K562 (cell line): ENCODE measurements at regions not wholly inside any gene's neighbourhood (a gene's known extent, or its start where the extent isn't known, plus 50 kb on each side); places are given as distances from the start of the nearest gene placed in this dataset.

Experiments
- ATAC-seq: fragments of 200-7000 bp; cut with Tn5 transposase; 3 replicates; pipeline ENCODE4 v1.9.1; 2020; ENCODE audit warnings: moderate library complexity
- BruUV-seq: library from RNA; stranded (reverse); fragments of 400-500 nt; replicated peaks from 2 replicates; lab custom pipeline; 2021; lab: Mats Ljungman, UMichigan
- CTCF ChIA-PET: fragments of 300-600 bp; formaldehyde crosslinking; extraction: SDS; loops from one replicate; lab custom pipeline; 2021; ENCODE audit warnings: low intra/inter-chr PET ratio; lab: Yijun Ruan, JAX
- POLR2A ChIA-PET: fragments of 300-600, 350-650 bp; sonication (Branson Sonifier 250); formaldehyde crosslinking; extraction: SDS; loops from one replicate; lab custom pipeline; 2021; ENCODE audit warnings: antibody characterized with exemption, inconsistent platforms; lab: Yijun Ruan, JAX
- DNase-seq, 4 experiments: peaks; one replicate each; pipeline versions ENCODE4 v3.0.0 to v3.0.0-alpha.2; 2011 to 2018; ENCODE audit warnings: low spot score in 3 of 4, mixed read lengths in 3 of 4; ENCODE audit errors: extremely low read depth in 1 of 4
- FAIRE-seq: peaks from 2 replicates; lab custom pipeline; 2011; peaks lifted over from hg19 to GRCh38; lab: Jason Lieb, UNC
- H2AFZ ChIP-seq: 2 replicates; pipeline ENCODE4 v1.6.0; 2011; ENCODE audit warnings: low read depth, low read length, control low read depth, inconsistent platforms
- H3K27ac ChIP-seq: fragments of 200-600 bp; 3 replicates; pipeline ENCODE4 v1.8.0; 2011; ENCODE audit warnings: low read depth, mild to moderate bottlenecking, control low read depth, inconsistent platforms, low read length, moderate library complexity, mixed read lengths; ENCODE audit errors: extremely low read depth
- H3K27me3 ChIP-seq, 2 experiments: fragments of 300-600 bp in 1 of 2; 2 replicates in 1 of 2; 3 replicates in 1 of 2; pipeline versions ENCODE4 v1.6.0 to v1.8.0; 2011; ENCODE audit warnings: inconsistent platforms in 2 of 2, low read length in 2 of 2, mild to moderate bottlenecking in 1 of 2, mixed read lengths in 1 of 2, moderate library complexity in 1 of 2; ENCODE audit not compliant: control insufficient read depth in 2 of 2, insufficient read depth in 2 of 2
- H3K36me3 ChIP-seq: fragments of 300-600 bp; 3 replicates; pipeline ENCODE4 v1.8.0; 2011; ENCODE audit warnings: mild to moderate bottlenecking, low read length, inconsistent platforms; ENCODE audit not compliant: control insufficient read depth, insufficient read depth
- H3K4me1 ChIP-seq, 2 experiments: fragments of 200-600 bp in 1 of 2; replicated peaks in 1 of 2; 2 replicates in 1 of 2; 3 replicates in 1 of 2; pipeline versions ENCODE4 v1.5.1 to v1.8.0; 2011; ENCODE audit warnings: inconsistent platforms in 2 of 2, low read length in 2 of 2, mild to moderate bottlenecking in 1 of 2, mixed read lengths in 1 of 2, moderate library complexity in 1 of 2; ENCODE audit not compliant: control insufficient read depth in 2 of 2, insufficient read depth in 2 of 2
- H3K4me2 ChIP-seq: 2 replicates; pipeline ENCODE4 v1.6.1; 2011; ENCODE audit warnings: low read length, control low read depth, inconsistent platforms, mixed read lengths; ENCODE audit not compliant: insufficient read depth
- H3K4me3 ChIP-seq: fragments of 200-600 bp; sonication (generic), shearing (Covaris generic); 2 replicates; pipeline ENCODE4 v1.5.1; 2016; ENCODE audit warnings: control low read depth, inconsistent platforms
- H3K79me2 ChIP-seq: fragments of 200-600 bp; 3 replicates; pipeline ENCODE4 v1.8.0; 2011; ENCODE audit warnings: low read length, inconsistent platforms; ENCODE audit not compliant: control insufficient read depth, insufficient read depth
- H3K9ac ChIP-seq, 2 experiments: 2 replicates each; pipeline versions ENCODE4 v1.6.0 to v1.6.1; 2011; ENCODE audit warnings: low read depth in 2 of 2, low read length in 2 of 2, control low read depth in 1 of 2, inconsistent platforms in 1 of 2, mild to moderate bottlenecking in 1 of 2, mixed read lengths in 1 of 2; ENCODE audit not compliant: insufficient read depth in 1 of 2
- H3K9me1 ChIP-seq: one replicate; pipeline ENCODE4 v1.6.0; 2011; ENCODE audit warnings: inconsistent platforms, mild to moderate bottlenecking, low read length, moderate library complexity; ENCODE audit not compliant: control insufficient read depth, insufficient read depth
- H3K9me3 ChIP-seq: replicated peaks from 2 replicates; pipeline ENCODE4 v1.5.1; 2011; ENCODE audit warnings: low read depth, low read length, inconsistent platforms; ENCODE audit not compliant: control insufficient read depth, insufficient read depth
- H4K20me1 ChIP-seq: replicated peaks from 2 replicates; pipeline ENCODE4 v1.6.1; 2011; ENCODE audit warnings: low read length, inconsistent platforms, mixed read lengths; ENCODE audit not compliant: control insufficient read depth, insufficient read depth
- ATF2 ChIP-seq: sonication (generic); formaldehyde crosslinking; IDR thresholded peaks from 2 replicates; pipeline ENCODE4 v1.8.1; 2022; ENCODE audit warnings: missing genetic modification reagents
- GATA2 ChIP-seq: sonication (generic); formaldehyde crosslinking; IDR thresholded peaks from 2 replicates; pipeline ENCODE4 v1.4.0; 2020; ENCODE audit warnings: mild to moderate bottlenecking, missing genetic modification reagents
- HDGF ChIP-seq: fragments of 450-650 bp; IDR thresholded peaks from 2 replicates; pipeline ENCODE4 v1.6.1; 2016
- PPARD ChIP-seq: fragments of 250-450 bp; sonication (Bioruptor Pico); IDR thresholded peaks from 2 replicates; pipeline ENCODE4 v1.8.0; 2022; ENCODE audit warnings: inconsistent platforms, mild to moderate bottlenecking, moderate library complexity
- RBM39 ChIP-seq: fragments of 200-400 bp; formaldehyde crosslinking; optimal IDR thresholded peaks from 2 replicates; pipeline ENCODE3; 2018; ENCODE audit warnings: low read depth, low read length
- RFX1 ChIP-seq: fragments of 450-650 bp; IDR thresholded peaks from 2 replicates; pipeline ENCODE4 v1.6.1; 2016; ENCODE audit warnings: mild to moderate bottlenecking, moderate library complexity
- SMAD4 ChIP-seq: fragments of 250-450 bp; sonication (Bioruptor Pico); conservative IDR thresholded peaks from 2 replicates; pipeline ENCODE4 v1.8.0; 2021; ENCODE audit warnings: inconsistent platforms, mild to moderate bottlenecking, moderate library complexity
- SRF ChIP-seq, 2 experiments: fragments of 250-450, 450-650 bp in 1 of 2; sonication (Bioruptor Pico) in 1 of 2; sonication (generic) in 1 of 2; formaldehyde crosslinking; IDR thresholded peaks; 2 replicates each; pipeline versions ENCODE4 v1.5.0 to v1.5.1; 2020 to 2022; ENCODE audit warnings: mild to moderate bottlenecking in 1 of 2, missing genetic modification reagents in 1 of 2
- ZMIZ1 ChIP-seq, 2 experiments: fragments of 150-350 bp in 1 of 2; IDR thresholded peaks; 2 replicates each; pipeline ENCODE4 v1.6.1; 2012 to 2016; ENCODE audit warnings: low read depth in 2 of 2, low read length in 2 of 2, mild to moderate bottlenecking in 1 of 2, moderate library complexity in 1 of 2
- ZNF316 ChIP-seq: fragments of 450-650 bp; IDR thresholded peaks from 2 replicates; pipeline ENCODE4 v1.6.1; 2016
- WGBS: fragments of 100-300 bp; shearing (Covaris generic); methylation state at CpG from one replicate; pipeline ENCODE4 v1.1.6; 2016; ENCODE audit warnings: low coverage, mixed read lengths; ENCODE audit not compliant: insufficient coverage; ENCODE audit errors: missing lambda C conversion rate; 5-methylcytosine and 5-hydroxymethylcytosine counted together
- in situ Hi-C: fragments of 300-500 bp; cut with MboI; formaldehyde crosslinking; loops from 4 replicates; pipeline ENCODE4 v1.15.0; 2018; ENCODE audit warnings: inconsistent platforms, mixed read lengths
- intact Hi-C: fragments of 100-400 bp; cut with micrococcal nuclease; formaldehyde crosslinking; loops from 2 replicates; pipeline ENCODE4 v1.14.2; 2022

GRCh38 chr5:99544356-99544755 is 615.5 kb upstream of the CHD1 start:
- in situ Hi-C loops: no loop called here

GRCh38 chr5:99543841-99544240 is 615.0 kb upstream of the CHD1 start:
- no peak for TF ChIP-seq ATF2 (CRISPR knock-in tag)
- no peak for TF ChIP-seq PPARD
- TF ChIP-seq ZMIZ1 (IDR thresholded peaks at IDR 0.05; ENCODE audit: low read depth in 2 of 2, low read length in 2 of 2): no peak
- TF ChIP-seq ZNF316: no peak
- TF ChIP-seq SMAD4: no peak
- TF ChIP-seq RFX1: no peak
- TF ChIP-seq SRF (CRISPR knock-in tag; IDR thresholded peaks at IDR 0.05): no peak
- TF ChIP-seq RBM39: no peak
- TF ChIP-seq GATA2: no peak
- no peak for TF ChIP-seq HDGF
- Histone ChIP-seq H3K9ac (no peak overlapping the region), H3K4me2 (no peak overlapping the region), H3K9me1 (no peaks in the 10 kb centered on the region), H3K36me3 (no peaks in the 10 kb centered on the region), H3K4me1 (no peaks in the 10 kb centered on the region), H4K20me1 (no peaks in the 10 kb centered on the region), H2AFZ (no peak overlapping the region), H3K9me3 (no peaks in the 10 kb centered on the region), H3K27ac (no peak overlapping the region), H3K79me2 (no peaks in the 10 kb centered on the region), H3K27me3 (no peaks in the 10 kb centered on the region), H3K4me3 (no peak overlapping the region)
- in situ Hi-C loops (no loop called here), intact Hi-C loops (no loop called here)
- BruUV-seq: no TSS peak
- CTCF ChIA-PET: no interaction called here
- DNase-seq (no peak), FAIRE-seq (no peak), ATAC-seq (no peak)
- POLR2A ChIA-PET: no interaction called here
- WGBS: 5% methylated on average over 4 of the region's 4 CpGs

More at GRCh38 chr5:99544356-99544755, 615.5 kb upstream of the CHD1 start:
- H2AFZ ChIP-seq: no peak overlapping the region
- no peak for FAIRE-seq
- no peaks in the 10 kb centered on the region for H3K9me1 ChIP-seq
- H3K9me3 ChIP-seq: no peaks in the 10 kb centered on the region
- WGBS: 0% methylated on average over 1 of the region's 1 CpG
- no peaks in the 10 kb centered on the region for H3K79me2 ChIP-seq
- ATAC-seq: no peak
- H3K4me1 ChIP-seq: no peaks in the 10 kb centered on the region
- TF ChIP-seq ZNF316: no peak
- no TSS peak for BruUV-seq
- H3K9ac ChIP-seq: no peak overlapping the region
- H3K36me3 ChIP-seq: no peaks in the 10 kb centered on the region
- no peak for DNase-seq
- no peak overlapping the region for H3K4me3 ChIP-seq
- H3K27ac ChIP-seq: no peak overlapping the region
- H3K27me3 ChIP-seq: no peaks in the 10 kb centered on the region
- POLR2A ChIA-PET: no interaction called here
- no peak overlapping the region for H3K4me2 ChIP-seq
- CTCF ChIA-PET: no interaction called here
- intact Hi-C loops: no loop called here
- no peaks in the 10 kb centered on the region for H4K20me1 ChIP-seq
